IMR-90 (cell line): ENCODE measurements at regions not wholly inside any gene's neighbourhood (a gene's known extent, or its start where the extent isn't known, plus 50 kb on each side); places are given as distances from the start of the nearest gene placed in this dataset.

Experiments used
- BHLHE40 ChIP-seq: fragments of 150-350 bp; IDR thresholded peaks from 2 replicates; pipeline ENCODE4 v1.6.1; 2016; ENCODE audit warnings: mild to moderate bottlenecking, low read depth, low read length
- CEBPB ChIP-seq: IDR thresholded peaks from 2 replicates; pipeline ENCODE4 v1.6.1; 2012; ENCODE audit warnings: low read depth, low read length, improper control_type of control experiment
- CTCF ChIP-seq: conservative IDR thresholded peaks from 2 replicates; pipeline ENCODE4 v1.5.1; 2012; ENCODE audit warnings: mild to moderate bottlenecking, low read depth, low read length, improper control_type of control experiment
- MAZ ChIP-seq: IDR thresholded peaks from 2 replicates; pipeline ENCODE4 v1.6.1; 2012; ENCODE audit warnings: low read depth, mild to moderate bottlenecking, low read length, improper control_type of control experiment, moderate library complexity, borderline replicate concordance
- POLR2A ChIP-seq: IDR thresholded peaks from 2 replicates; pipeline ENCODE4 v1.6.1; 2012; ENCODE audit warnings: mild to moderate bottlenecking, low read depth, low read length
- RAD21 ChIP-seq: IDR thresholded peaks from 2 replicates; pipeline ENCODE4 v1.6.1; 2012; ENCODE audit warnings: low read length, improper control_type of control experiment
- SMC3 ChIP-seq: fragments of 150-350 bp; IDR thresholded peaks from 2 replicates; pipeline ENCODE4 v1.6.1; 2016; ENCODE audit warnings: low read depth, mild to moderate bottlenecking, antibody characterized with exemption, low read length, moderate library complexity
- TF ChIP-seq, protein P1 (sequence below): fragments of 150-350 bp; IDR thresholded peaks from 2 replicates; pipeline ENCODE4 v1.6.1; 2017; ENCODE audit warnings: mild to moderate bottlenecking, antibody characterized with exemption, low read length, low read depth
- TF ChIP-seq, protein P2 (sequence below): fragments of 150-350 bp; IDR thresholded peaks from 2 replicates; pipeline ENCODE4 v1.6.1; 2016; ENCODE audit warnings: low read depth, mild to moderate bottlenecking, low read length, moderate library complexity, borderline replicate concordance

DNA sequence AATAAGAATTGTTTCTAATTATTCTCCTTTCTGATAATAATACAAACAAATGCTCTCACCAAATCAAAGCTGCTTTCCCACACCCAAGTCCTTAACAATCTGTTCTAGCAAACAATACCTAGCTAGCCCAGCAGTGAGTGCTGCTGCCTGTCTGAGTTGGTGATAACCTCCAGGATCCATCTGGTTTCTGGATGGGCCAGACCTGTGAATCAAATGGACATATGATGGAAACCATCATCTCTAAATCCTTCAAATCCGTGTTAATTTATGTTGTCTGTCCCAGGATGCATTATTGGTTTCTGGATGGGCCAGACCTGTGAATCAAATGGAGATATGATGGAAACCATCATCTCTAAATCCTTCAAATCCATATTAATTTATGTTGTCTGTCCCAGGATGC, 1230.0 kb downstream of the AMY1C start:
- TF ChIP-seq CTCF (no peak), POLR2A (no peak), MAZ (no peak), BHLHE40 (no peak), RAD21 (no peak), SMC3 (no peak), CEBPB (no peak)
- TF ChIP-seq, protein P1, sequence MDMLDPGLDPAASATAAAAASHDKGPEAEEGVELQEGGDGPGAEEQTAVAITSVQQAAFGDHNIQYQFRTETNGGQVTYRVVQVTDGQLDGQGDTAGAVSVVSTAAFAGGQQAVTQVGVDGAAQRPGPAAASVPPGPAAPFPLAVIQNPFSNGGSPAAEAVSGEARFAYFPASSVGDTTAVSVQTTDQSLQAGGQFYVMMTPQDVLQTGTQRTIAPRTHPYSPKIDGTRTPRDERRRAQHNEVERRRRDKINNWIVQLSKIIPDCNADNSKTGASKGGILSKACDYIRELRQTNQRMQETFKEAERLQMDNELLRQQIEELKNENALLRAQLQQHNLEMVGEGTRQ, result no peak
- TF ChIP-seq, protein P2, sequence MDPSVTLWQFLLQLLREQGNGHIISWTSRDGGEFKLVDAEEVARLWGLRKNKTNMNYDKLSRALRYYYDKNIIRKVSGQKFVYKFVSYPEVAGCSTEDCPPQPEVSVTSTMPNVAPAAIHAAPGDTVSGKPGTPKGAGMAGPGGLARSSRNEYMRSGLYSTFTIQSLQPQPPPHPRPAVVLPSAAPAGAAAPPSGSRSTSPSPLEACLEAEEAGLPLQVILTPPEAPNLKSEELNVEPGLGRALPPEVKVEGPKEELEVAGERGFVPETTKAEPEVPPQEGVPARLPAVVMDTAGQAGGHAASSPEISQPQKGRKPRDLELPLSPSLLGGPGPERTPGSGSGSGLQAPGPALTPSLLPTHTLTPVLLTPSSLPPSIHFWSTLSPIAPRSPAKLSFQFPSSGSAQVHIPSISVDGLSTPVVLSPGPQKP, result no peak
